ENCODE measurements at regions not wholly inside any gene's neighbourhood (a gene's known extent, or its start where the extent isn't known, plus 50 kb on each side); places are given as distances from the start of the nearest gene placed in this dataset.
A peak's percentile ranks its signal among the peaks of the same experiment; 100 is the strongest.

GRCh38 chr18:43650426-43650825 lies 373.1 kb upstream of the SYT4 start:
- DNase-seq (ENCODE audit: low read depth, low spot score), result no peak
- no peak for TF ChIP-seq CTCF (IDR thresholded peaks at IDR 0.05; ENCODE audit: low read depth, low read length)
- H3K4me3 ChIP-seq (ENCODE audit: low read depth, low read length), result no peak overlapping the region
- in situ Hi-C loops (cut with HindIII; ENCODE audit: low sequenced_read_pairs), result no loop called here

GRCh38 chr18:43651057-43651456 lies 373.8 kb upstream of the SYT4 start:
- in situ Hi-C loops (cut with HindIII; ENCODE audit: low sequenced_read_pairs), result no loop called here
- TF ChIP-seq CTCF (IDR thresholded peaks at IDR 0.05; ENCODE audit: low read depth, low read length), result no peak
- H3K4me3 ChIP-seq (ENCODE audit: low read depth, low read length), result no peak overlapping the region
- DNase-seq (ENCODE audit: low read depth, low spot score), result no peak

GRCh38 chr18:43656547-43656946 lies 379.3 kb upstream of the SYT4 start:
- in situ Hi-C loops (cut with HindIII; ENCODE audit: low sequenced_read_pairs), result no loop called here

GRCh38 chr18:43661570-43661969 lies 384.3 kb upstream of the SYT4 start:
- in situ Hi-C loops (cut with HindIII; ENCODE audit: low sequenced_read_pairs), result no loop called here
- H3K4me3 ChIP-seq (ENCODE audit: low read depth, low read length), result no peak overlapping the region
- DNase-seq (ENCODE audit: low read depth, low spot score), result peak; percentile 82
- TF ChIP-seq CTCF (IDR thresholded peaks at IDR 0.05; ENCODE audit: low read depth, low read length), result peak; percentile 65

More at GRCh38 chr18:43656547-43656946, 379.3 kb upstream of the SYT4 start:
- H3K4me3 ChIP-seq (ENCODE audit: low read depth, low read length), result no peak overlapping the region
- no peak for TF ChIP-seq CTCF (IDR thresholded peaks at IDR 0.05; ENCODE audit: low read depth, low read length)
- no peak for DNase-seq (ENCODE audit: low read depth, low spot score)

GRCh38 chr18:43662657-43663056 lies 385.4 kb upstream of the SYT4 start:
- in situ Hi-C loops (cut with HindIII; ENCODE audit: low sequenced_read_pairs), result no loop called here

GRCh38 chr18:43663159-43663558 lies 385.9 kb upstream of the SYT4 start:
- TF ChIP-seq CTCF (IDR thresholded peaks at IDR 0.05; ENCODE audit: low read depth, low read length), result no peak
- DNase-seq (ENCODE audit: low read depth, low spot score), result no peak
- in situ Hi-C loops (cut with HindIII; ENCODE audit: low sequenced_read_pairs), result no loop called here
- H3K4me3 ChIP-seq (ENCODE audit: low read depth, low read length), result no peak overlapping the region

More at GRCh38 chr18:43662657-43663056, 385.4 kb upstream of the SYT4 start:
- no peak overlapping the region for H3K4me3 ChIP-seq (ENCODE audit: low read depth, low read length)
- DNase-seq (ENCODE audit: low read depth, low spot score), result peak; percentile 92
- no peak for TF ChIP-seq CTCF (IDR thresholded peaks at IDR 0.05; ENCODE audit: low read depth, low read length)

- H3K4me3 ChIP-seq (ENCODE audit: low read depth, low read length), result no peak overlapping the region
- in situ Hi-C loops (cut with HindIII; ENCODE audit: low sequenced_read_pairs), result no loop called here
- no peak for TF ChIP-seq CTCF (IDR thresholded peaks at IDR 0.05; ENCODE audit: low read depth, low read length)
- DNase-seq (ENCODE audit: low read depth, low spot score), result peak; percentile 25
These were observed 387.3 kb upstream of the SYT4 start for GRCh38 chr18:43664487-43665008.

All from astrocyte of the spinal cord (primary cell).